PC-3 (cell line): ENCODE measurements at regions not wholly inside any gene's neighbourhood (a gene's known extent, or its start where the extent isn't known, plus 50 kb on each side); places are given as distances from the start of the nearest gene placed in this dataset.

Experiments
- CTCF ChIP-seq: fragments of 300-600 bp; sonication (generic); conservative IDR thresholded peaks from 2 replicates; pipeline ENCODE4 v1.5.1; 2017; ENCODE audit warnings: antibody characterized with exemption, low read depth, mild to moderate bottlenecking, low read length
- EZH2 ChIP-seq: fragments of 300-600 bp; sonication (generic); IDR thresholded peaks from one replicate; pipeline ENCODE4 v1.6.1; 2017; ENCODE audit warnings: antibody characterized with exemption, mild to moderate bottlenecking, low read length; ENCODE audit not compliant: unreplicated experiment

GRCh38 chr13:34021619-34022018, 203.7 kb downstream of the RFC3 start:
- no peak for TF ChIP-seq EZH2
- no peak for TF ChIP-seq CTCF
